H1 (cell line): ENCODE measurements at regions not wholly inside any gene's neighbourhood (a gene's known extent, or its start where the extent isn't known, plus 50 kb on each side); places are given as distances from the start of the nearest gene placed in this dataset.

Experiments used
- CTCF ChIA-PET: fragments of 300-600 bp; sonication (Branson Sonifier 250); formaldehyde crosslinking; loops from one replicate; lab custom pipeline; 2021; ENCODE audit not compliant: partially characterized antibody; lab: Charles Lee
- POLR2A ChIA-PET: fragments of 300-600 bp; sonication (Branson Sonifier 250); formaldehyde crosslinking; loops from one replicate; lab custom pipeline; 2021; ENCODE audit warnings: inconsistent platforms; ENCODE audit not compliant: partially characterized antibody; lab: Charles Lee
- DNase-seq, 2 experiments: peaks; one replicate each; pipeline versions ENCODE4 v3.0.0 to v3.0.0-alpha.2; 2010 to 2022; ENCODE audit warnings: low spot score in 2 of 2, low read depth in 1 of 2, mixed read lengths in 1 of 2
- FAIRE-seq: peaks from 2 replicates; lab custom pipeline; 2011; peaks lifted over from hg19 to GRCh38; lab: Jason Lieb, UNC
- H2AFZ ChIP-seq: 2 replicates; pipeline ENCODE4 v1.8.1; 2012; ENCODE audit warnings: low read length, inconsistent platforms
- H2AK5ac ChIP-seq: 2 replicates; pipeline ENCODE4 v1.6.1; 2013; ENCODE audit warnings: low read depth, low read length
- H2BK120ac ChIP-seq: replicated peaks from 2 replicates; pipeline ENCODE3; 2013; ENCODE audit warnings: low read depth, low read length, inconsistent platforms
- H2BK12ac ChIP-seq: 2 replicates; pipeline ENCODE4 v1.6.1; 2013; ENCODE audit warnings: low read depth, low read length
- H2BK15ac ChIP-seq: 2 replicates; pipeline ENCODE4 v1.6.1; 2013; ENCODE audit warnings: low read length
- H2BK20ac ChIP-seq: 2 replicates; pipeline ENCODE4 v1.6.1; 2013; ENCODE audit warnings: low read length
- H2BK5ac ChIP-seq: 2 replicates; pipeline ENCODE4 v1.6.1; 2013; ENCODE audit warnings: low read depth, low read length
- H3K14ac ChIP-seq: 2 replicates; pipeline ENCODE4 v1.6.1; 2013; ENCODE audit warnings: inconsistent platforms; ENCODE audit not compliant: insufficient read length
- H3K18ac ChIP-seq: 2 replicates; pipeline ENCODE4 v1.6.1; 2013; ENCODE audit warnings: low read length; ENCODE audit errors: extremely low read depth
- H3K23ac ChIP-seq: 2 replicates; pipeline ENCODE4 v1.6.1; 2013; ENCODE audit warnings: inconsistent platforms; ENCODE audit not compliant: insufficient read length
- H3K23me2 ChIP-seq: 2 replicates; pipeline ENCODE4 v1.6.1; 2013; ENCODE audit warnings: low read depth, low read length
- H3K27ac ChIP-seq: 2 replicates; pipeline ENCODE4 v1.6.1; 2011; ENCODE audit warnings: low read depth, low read length, inconsistent platforms
- H3K27me3 ChIP-seq, 4 experiments: replicated peaks in 1 of 4; 1 replicate in 1 of 4; 2 replicates in 3 of 4; pipeline versions ENCODE4 v1.6.1 to v1.8.1; 2011 to 2013; ENCODE audit warnings: low read length in 3 of 4, mild to moderate bottlenecking in 3 of 4, inconsistent platforms in 2 of 4, mixed read lengths in 2 of 4, moderate library complexity in 1 of 4; ENCODE audit not compliant: control insufficient read depth in 3 of 4, insufficient read depth in 3 of 4; ENCODE audit errors: extremely low read depth in 1 of 4
- H3K36me3 ChIP-seq, 4 experiments: 2 replicates each; pipeline versions ENCODE4 v1.6.1 to v1.8.1; 2011 to 2013; ENCODE audit warnings: mild to moderate bottlenecking in 4 of 4, low read length in 3 of 4, moderate library complexity in 2 of 4, control low read depth in 1 of 4, inconsistent platforms in 1 of 4; ENCODE audit not compliant: insufficient read depth in 4 of 4, control insufficient read depth in 2 of 4
- H3K4ac ChIP-seq: replicated peaks from 2 replicates; pipeline ENCODE3; 2013; ENCODE audit warnings: low read length, low read depth, mixed read lengths, inconsistent platforms; ENCODE audit not compliant: insufficient read length
- H3K4me1 ChIP-seq, 4 experiments: replicated peaks in 1 of 4; 1 replicate in 1 of 4; 2 replicates in 3 of 4; pipeline versions ENCODE4 v1.6.1 to v1.8.1; 2011 to 2013; ENCODE audit warnings: low read length in 3 of 4, inconsistent platforms in 2 of 4, mixed read lengths in 1 of 4; ENCODE audit not compliant: insufficient read depth in 4 of 4, control insufficient read depth in 3 of 4
- H3K4me2 ChIP-seq, 2 experiments: 2 replicates each; pipeline versions ENCODE4 v1.6.1 to v1.8.1; 2011 to 2013; ENCODE audit warnings: low read depth in 2 of 2, low read length in 2 of 2, control low read depth in 1 of 2, inconsistent platforms in 1 of 2, mild to moderate bottlenecking in 1 of 2; ENCODE audit not compliant: insufficient read depth in 1 of 2
- H3K4me3 ChIP-seq, 4 experiments: fragments of 200-600, 300-600 bp in 1 of 4; sonication (generic), shearing (Covaris generic), sonication (Bioruptor Twin) in 1 of 4; 2 replicates each; pipeline versions ENCODE4 v1.5.1 to v1.8.1; 2011 to 2016; ENCODE audit warnings: low read length in 4 of 4, low read depth in 3 of 4, control low read depth in 2 of 4, inconsistent platforms in 2 of 4, mild to moderate bottlenecking in 2 of 4, mixed read lengths in 1 of 4, moderate library complexity in 1 of 4; ENCODE audit not compliant: insufficient read depth in 2 of 4; ENCODE audit errors: extremely low read depth in 1 of 4
- H3K56ac ChIP-seq: replicated peaks from 2 replicates; pipeline ENCODE3; 2013; ENCODE audit warnings: low read depth, mild to moderate bottlenecking, mixed read lengths, low read length, inconsistent platforms; ENCODE audit not compliant: insufficient read length
- H3K79me1 ChIP-seq: 2 replicates; pipeline ENCODE4 v1.6.1; 2013; ENCODE audit warnings: low read depth, low read length, control low read depth
- H3K79me2 ChIP-seq, 2 experiments: 2 replicates each; pipeline versions ENCODE4 v1.6.1 to v1.8.1; 2012 to 2013; ENCODE audit warnings: low read length in 2 of 2, mild to moderate bottlenecking in 2 of 2, inconsistent platforms in 1 of 2; ENCODE audit not compliant: insufficient read depth in 2 of 2, control insufficient read depth in 1 of 2
- H3K9ac ChIP-seq, 4 experiments: replicated peaks in 1 of 4; 1 replicate in 1 of 4; 2 replicates in 3 of 4; pipeline versions ENCODE4 v1.6.1 to v1.8.1; 2011 to 2013; ENCODE audit warnings: low read depth in 3 of 4, low read length in 3 of 4, control low read depth in 2 of 4, mild to moderate bottlenecking in 2 of 4, moderate library complexity in 2 of 4, inconsistent platforms in 1 of 4; ENCODE audit errors: extremely low read depth in 1 of 4
- H3K9me3 ChIP-seq, 2 experiments: 2 replicates each; pipeline versions ENCODE4 v1.6.1 to v1.8.1; 2012 to 2013; ENCODE audit warnings: mild to moderate bottlenecking in 2 of 2, moderate library complexity in 2 of 2, control low read depth in 1 of 2, inconsistent platforms in 1 of 2, low read depth in 1 of 2, low read length in 1 of 2, mixed read lengths in 1 of 2; ENCODE audit not compliant: insufficient read depth in 2 of 2
- H4K20me1 ChIP-seq, 2 experiments: replicated peaks in 1 of 2; 2 replicates each; pipeline versions ENCODE3 to v1.8.1; 2011 to 2013; ENCODE audit warnings: inconsistent platforms in 2 of 2, low read length in 2 of 2, mild to moderate bottlenecking in 1 of 2; ENCODE audit not compliant: insufficient read depth in 2 of 2, control insufficient read depth in 1 of 2
- H4K5ac ChIP-seq: 2 replicates; pipeline ENCODE4 v1.6.1; 2013; ENCODE audit warnings: low read length, low read depth, mixed read lengths, inconsistent platforms; ENCODE audit not compliant: insufficient read length
- H4K8ac ChIP-seq: 2 replicates; pipeline ENCODE4 v1.8.0; 2013; ENCODE audit warnings: mild to moderate bottlenecking, moderate library complexity, low read length, inconsistent platforms; ENCODE audit not compliant: insufficient read depth; ENCODE audit errors: extremely low read depth
- H4K91ac ChIP-seq: replicated peaks from 2 replicates; pipeline ENCODE3; 2013; ENCODE audit warnings: low read length, mixed read lengths, inconsistent platforms; ENCODE audit not compliant: insufficient read length
- ATF3 ChIP-seq: IDR thresholded peaks from 2 replicates; pipeline ENCODE4 v1.6.1; 2011; ENCODE audit warnings: low read depth, mild to moderate bottlenecking, low read length; ENCODE audit not compliant: insufficient read depth
- BCL11A ChIP-seq, 2 experiments: IDR thresholded peaks; one replicate each; pipeline ENCODE4 v1.6.1; 2011; ENCODE audit warnings: low read depth in 2 of 2, low read length in 2 of 2, mild to moderate bottlenecking in 2 of 2
- E2F6 ChIP-seq: IDR thresholded peaks from 2 replicates; pipeline ENCODE4 v1.6.1; 2012; ENCODE audit warnings: inconsistent platforms
- HDAC6 ChIP-seq: IDR thresholded peaks from one replicate; pipeline ENCODE4 v1.7.1; 2012; ENCODE audit warnings: low read depth, mild to moderate bottlenecking, inconsistent platforms, low read length, moderate library complexity
- RAD21 ChIP-seq, 2 experiments: IDR thresholded peaks in 1 of 2; conservative IDR thresholded peaks in 1 of 2; 2 replicates each; pipeline ENCODE4 v1.6.1; 2011; ENCODE audit warnings: low read depth in 2 of 2, low read length in 2 of 2, improper control_type of control experiment in 1 of 2, inconsistent platforms in 1 of 2, mild to moderate bottlenecking in 1 of 2, moderate library complexity in 1 of 2
- RBBP5 ChIP-seq: IDR thresholded peaks from 2 replicates; pipeline ENCODE4 v1.7.1; 2012; ENCODE audit warnings: low read depth, mild to moderate bottlenecking, inconsistent platforms, low read length, moderate library complexity, borderline replicate concordance
- SAP30 ChIP-seq: fragments of 300-600 bp; sonication (generic); IDR thresholded peaks from 2 replicates; pipeline ENCODE4 v1.7.1; 2012; ENCODE audit warnings: low read length, moderate library complexity, mild to moderate bottlenecking, inconsistent platforms; ENCODE audit not compliant: insufficient read depth, insufficient replicate concordance
- TAF1 ChIP-seq: IDR thresholded peaks from 2 replicates; pipeline ENCODE4 v1.6.1; 2011; ENCODE audit warnings: mild to moderate bottlenecking, low read depth, low read length
- TCF12 ChIP-seq: IDR thresholded peaks from 2 replicates; pipeline ENCODE4 v1.6.1; 2011; ENCODE audit warnings: low read depth, mild to moderate bottlenecking, low read length
- USF2 ChIP-seq: IDR thresholded peaks from 2 replicates; pipeline ENCODE4 v1.6.1; 2011; ENCODE audit warnings: low read length, improper control_type of control experiment
- WGBS, 2 experiments: shearing (Covaris generic) in 1 of 2; methylation state at CpG; one replicate each; pipeline versions ENCODE4 v1.1.6 to v1.1.7; 2013 to 2015; ENCODE audit warnings: low lambda C conversion rate in 2 of 2, mixed read lengths in 2 of 2, inconsistent platforms in 1 of 2, low coverage in 1 of 2, missing lambda C conversion rate in 1 of 2; ENCODE audit not compliant: insufficient replicate concordance in 2 of 2, insufficient coverage in 1 of 2, insufficient read length in 1 of 2; ENCODE audit errors: extremely low coverage in 1 of 2, missing lambda C conversion rate in 1 of 2; 5-methylcytosine and 5-hydroxymethylcytosine counted together

GRCh38 chr1:97006044-97006661 is 284.6 kb downstream of the PTBP2 start:
- Histone ChIP-seq H3K23ac (no peak overlapping the region), H2BK12ac (no peak overlapping the region), H3K23me2 (no peaks in the 10 kb centered on the region), H3K4me1 (no peaks in the 10 kb centered on the region), H3K4me3 (no peak overlapping the region), H2BK15ac (no peak overlapping the region), H2BK20ac (no peak overlapping the region), H2BK120ac (no peak overlapping the region), H3K4ac (no peak overlapping the region), H3K4me2 (no peak overlapping the region), H4K91ac (no peak overlapping the region), H3K14ac (no peak overlapping the region), H2AK5ac (no peak overlapping the region), H2BK5ac (no peak overlapping the region), H4K20me1 (no peaks in the 10 kb centered on the region), H3K79me1 (no peaks in the 10 kb centered on the region), H3K56ac (no peak overlapping the region), H3K79me2 (no peaks in the 10 kb centered on the region), H4K5ac (no peak overlapping the region), H3K9me3 (no peaks in the 10 kb centered on the region), H3K27me3 (no peaks in the 10 kb centered on the region), H3K36me3 (no peaks in the 10 kb centered on the region), H2AFZ (no peak overlapping the region), H3K18ac (no peak overlapping the region), H3K9ac (no peak overlapping the region), H3K27ac (no peak overlapping the region), H4K8ac (no peak overlapping the region)
- ChIA-PET CTCF (no interaction called here), POLR2A (no interaction called here)
- no peak for DNase-seq
- FAIRE-seq: no peak
- TF ChIP-seq TCF12 (no peak), RBBP5 (no peak), USF2 (no peak), TAF1 (no peak), RAD21 (IDR thresholded peaks at IDR 0.05 in 1 of 2, conservative IDR thresholded peaks at IDR 0.05 in 1 of 2; ENCODE audit: low read depth in 2 of 2, low read length in 2 of 2) (no peak), ATF3 (no peak), SAP30 (no peak), E2F6 (no peak), BCL11A (IDR thresholded peaks at IDR 0.05; ENCODE audit: low read depth in 2 of 2, low read length in 2 of 2) (no peak), HDAC6 (no peak)
- WGBS, 2 experiments: 94% methylated on average over 7 of the region's 7 CpGs; no CpG with 5 or more reads in 1 of the 2 experiments
